Nephron progenitor cell (in vitro differentiated cells): ENCODE measurements at regions not wholly inside any gene's neighbourhood (a gene's known extent, or its start where the extent isn't known, plus 50 kb on each side); places are given as distances from the start of the nearest gene placed in this dataset.
A peak's percentile ranks its signal among the peaks of the same experiment; 100 is the strongest.

Experiments used
- DNase-seq: peaks from one replicate; pipeline ENCODE4 v3.0.0; 2021
- H3K27ac Mint-ChIP-seq: 2 replicates; pipeline ENCODE4 v1.8.0; 2021; ENCODE audit warnings: mild to moderate bottlenecking, moderate library complexity, mixed read lengths
- H3K27me3 Mint-ChIP-seq: 2 replicates; pipeline ENCODE4 v1.8.0; 2021; ENCODE audit warnings: mild to moderate bottlenecking, low read depth, mixed read lengths; ENCODE audit not compliant: poor library complexity
- H3K36me3 Mint-ChIP-seq: 2 replicates; pipeline ENCODE4 v1.8.0; 2021; ENCODE audit warnings: low read depth, mixed read lengths
- H3K4me1 Mint-ChIP-seq: 2 replicates; pipeline ENCODE4 v1.8.0; 2021; ENCODE audit warnings: mixed read lengths
- H3K4me3 Mint-ChIP-seq: 2 replicates; pipeline ENCODE4 v1.8.0; 2021; ENCODE audit warnings: mild to moderate bottlenecking, moderate library complexity, mixed read lengths
- H3K9me3 Mint-ChIP-seq: 2 replicates; pipeline ENCODE4 v1.8.0; 2021; ENCODE audit warnings: mild to moderate bottlenecking, moderate library complexity, mixed read lengths
- CTCF ChIP-seq: fragments of 200-600 bp; sonication (generic); IDR thresholded peaks from 2 replicates; pipeline ENCODE4 v1.5.0; 2021; ENCODE audit warnings: antibody characterized with exemption

GRCh38 chr1:224525411-224526040 is 90.6 kb upstream of the CNIH3 start:
- Mint-ChIP-seq H3K36me3 (no peaks in the 10 kb centered on the region), H3K4me3 (no peak overlapping the region), H3K27ac (no peak overlapping the region), H3K27me3 (peaks cover 14% of the 10 kb centered on the region), H3K9me3 (no peaks in the 10 kb centered on the region), H3K4me1 (peaks cover 36% of the 10 kb centered on the region)
- no peak for TF ChIP-seq CTCF
- DNase-seq = no peak

- Mint-ChIP-seq H3K9me3 (no peaks in the 10 kb centered on the region), H3K27me3 (peaks cover 14% of the 10 kb centered on the region), H3K4me3 (no peak overlapping the region), H3K27ac (no peak overlapping the region), H3K36me3 (no peaks in the 10 kb centered on the region), H3K4me1 (peaks cover 36% of the 10 kb centered on the region)
- no peak for TF ChIP-seq CTCF
- DNase-seq = no peak
These were observed 89.3 kb upstream of the CNIH3 start for GRCh38 chr1:224526771-224527170.

- Mint-ChIP-seq H3K27ac (peak overlapping the region; percentile 12), H3K4me3 (no peak overlapping the region), H3K27me3 (peaks cover 13% of the 10 kb centered on the region)
These were observed 87.2 kb upstream of the CNIH3 start for GRCh38 chr1:224528900-224529299.

GRCh38 chr1:224529844-224530243 is 86.3 kb upstream of the CNIH3 start:
- Mint-ChIP-seq H3K36me3 (no peaks in the 10 kb centered on the region), H3K4me1 (peaks cover 31% of the 10 kb centered on the region), H3K27me3 (peaks cover 13% of the 10 kb centered on the region), H3K27ac (peak overlapping the region; percentile 14), H3K4me3 (no peak overlapping the region), H3K9me3 (no peaks in the 10 kb centered on the region)
- TF ChIP-seq CTCF = no peak
- DNase-seq = no peak

More at GRCh38 chr1:224528900-224529299, 87.2 kb upstream of the CNIH3 start:
- Mint-ChIP-seq H3K4me1 (peaks cover 36% of the 10 kb centered on the region), H3K9me3 (no peaks in the 10 kb centered on the region), H3K36me3 (no peaks in the 10 kb centered on the region)
- no peak for TF ChIP-seq CTCF
- DNase-seq = no peak

- Mint-ChIP-seq H3K9me3 (no peaks in the 10 kb centered on the region), H3K27ac (no peak overlapping the region), H3K4me1 (peaks cover 9% of the 10 kb centered on the region), H3K36me3 (no peaks in the 10 kb centered on the region), H3K27me3 (peaks cover 5% of the 10 kb centered on the region), H3K4me3 (no peak overlapping the region)
- TF ChIP-seq CTCF = no peak
- DNase-seq = no peak
These were observed 82.6 kb upstream of the CNIH3 start for GRCh38 chr1:224533517-224533916.

- DNase-seq = no peak
- H3K27me3 Mint-ChIP-seq = peaks cover 5% of the 10 kb centered on the region
- no peaks in the 10 kb centered on the region for H3K9me3 Mint-ChIP-seq
- no peaks in the 10 kb centered on the region for H3K36me3 Mint-ChIP-seq
- no peak overlapping the region for H3K4me3 Mint-ChIP-seq
- TF ChIP-seq CTCF = no peak
- H3K27ac Mint-ChIP-seq = no peak overlapping the region
- no peaks in the 10 kb centered on the region for H3K4me1 Mint-ChIP-seq
These were observed 81.4 kb upstream of the CNIH3 start for GRCh38 chr1:224534731-224535130.
